ENCODE measurements at regions not wholly inside any gene's neighbourhood (a gene's known extent, or its start where the extent isn't known, plus 50 kb on each side); places are given as distances from the start of the nearest gene placed in this dataset.
A peak's percentile ranks its signal among the peaks of the same experiment; 100 is the strongest.
"Not testable (repeated sequence)": the region's sequence is repeated elsewhere in the genome, so short reads cannot be mapped to it uniquely, and the experiment has no call there.

GRCh38 chr6:137933696-137934095 is 66.6 kb downstream of the TNFAIP3 start:
- no peak for DNase-seq (ENCODE audit: missing footprints)
- intact Hi-C loops (cut with DNase I): no loop called here
- ATAC-seq: peak; percentile 98

- intact Hi-C loops (cut with DNase I): no loop called here
- ATAC-seq (no peak), DNase-seq (ENCODE audit: missing footprints) (no peak)
Observed at GRCh38 chr6:137936798-137937197, 69.7 kb downstream of the TNFAIP3 start.

GRCh38 chr6:137937834-137938233 is 70.8 kb downstream of the TNFAIP3 start:
- no peak for DNase-seq (ENCODE audit: missing footprints)
- intact Hi-C loops (cut with DNase I): no loop called here
- ATAC-seq: no peak

- intact Hi-C loops (cut with DNase I): no loop called here
- ATAC-seq (no peak), DNase-seq (ENCODE audit: missing footprints) (no peak)
Observed at GRCh38 chr6:137938770-137939379, 71.8 kb downstream of the TNFAIP3 start.

GRCh38 chr6:137941995-137942394 is 74.9 kb downstream of the TNFAIP3 start:
- intact Hi-C loops (cut with DNase I): loop anchor here (2.0 kb wide), 1 partner anchor 75 kb away; the partner anchor contains the start of gene TNFAIP3
- no peak for DNase-seq (ENCODE audit: missing footprints)
- no peak for ATAC-seq

- intact Hi-C loops (cut with DNase I): loop anchor here (2.0 kb wide), 1 partner anchor 76 kb away; the partner anchor contains the start of gene TNFAIP3
- no peak for DNase-seq (ENCODE audit: missing footprints)
Observed at GRCh38 chr6:137942736-137943135, 75.7 kb downstream of the TNFAIP3 start.

GRCh38 chr6:137944381-137944780 is 77.3 kb downstream of the TNFAIP3 start:
- peak; percentile 31 for ATAC-seq
- intact Hi-C loops (cut with DNase I): loop anchor here (2.0 kb wide), 1 partner anchor 240 kb away; no protein-coding TSS in a partner anchor
- not testable (repeated sequence) for DNase-seq (ENCODE audit: missing footprints)

More at GRCh38 chr6:137942736-137943135, 75.7 kb downstream of the TNFAIP3 start:
- no peak for ATAC-seq

GRCh38 chr6:137944793-137945498 is 77.9 kb downstream of the TNFAIP3 start:
- DNase-seq (ENCODE audit: missing footprints) (no peak), ATAC-seq (peak; percentile 77)
- intact Hi-C loops (cut with DNase I): loop anchor here (1.0 to 5.0 kb wide), 3 partner anchors 143 to 240 kb away; no protein-coding TSS in a partner anchor

GRCh38 chr6:137949686-137950390 is 82.8 kb downstream of the TNFAIP3 start:
- no peak for ATAC-seq
- intact Hi-C loops (cut with DNase I): loop anchor here (5.0 kb wide), 1 partner anchor 148 kb away; no protein-coding TSS in a partner anchor
- DNase-seq (ENCODE audit: missing footprints): no peak

- no peak for DNase-seq (ENCODE audit: missing footprints)
- intact Hi-C loops (cut with DNase I): no loop called here
- no peak for ATAC-seq
Observed at GRCh38 chr6:137950581-137950980, 83.5 kb downstream of the TNFAIP3 start.

GRCh38 chr6:137951064-137951597 is 84.1 kb downstream of the TNFAIP3 start:
- intact Hi-C loops (cut with DNase I): no loop called here
- no peak for DNase-seq (ENCODE audit: missing footprints)
- no peak for ATAC-seq

GRCh38 chr6:137952247-137952646 is 85.2 kb downstream of the TNFAIP3 start:
- intact Hi-C loops (cut with DNase I): no loop called here
- ATAC-seq: no peak
- no peak for DNase-seq (ENCODE audit: missing footprints)

GRCh38 chr6:137953761-137954160 is 86.7 kb downstream of the TNFAIP3 start:
- DNase-seq (ENCODE audit: missing footprints) (no peak), ATAC-seq (no peak)
- intact Hi-C loops (cut with DNase I): no loop called here

GRCh38 chr6:137954253-137954652 is 87.2 kb downstream of the TNFAIP3 start:
- ATAC-seq (no peak), DNase-seq (ENCODE audit: missing footprints) (no peak)
- intact Hi-C loops (cut with DNase I): no loop called here

GRCh38 chr6:137956098-137956488 is 89.0 kb downstream of the TNFAIP3 start:
- intact Hi-C loops (cut with DNase I): no loop called here
- ATAC-seq (no peak), DNase-seq (ENCODE audit: missing footprints) (no peak)

- ATAC-seq (no peak), DNase-seq (ENCODE audit: missing footprints) (no peak)
- intact Hi-C loops (cut with DNase I): no loop called here
Observed at GRCh38 chr6:137957471-137957870, 90.4 kb downstream of the TNFAIP3 start.

- DNase-seq (ENCODE audit: missing footprints) (no peak), ATAC-seq (no peak)
- intact Hi-C loops (cut with DNase I): no loop called here
Observed at GRCh38 chr6:137958811-137959565, 91.9 kb downstream of the TNFAIP3 start.

GRCh38 chr6:137962725-137963124 is 95.7 kb downstream of the TNFAIP3 start:
- intact Hi-C loops (cut with DNase I): no loop called here
- no peak for DNase-seq (ENCODE audit: missing footprints)
- no peak for ATAC-seq

- ATAC-seq (no peak), DNase-seq (ENCODE audit: missing footprints) (no peak)
- intact Hi-C loops (cut with DNase I): no loop called here
Observed at GRCh38 chr6:137964876-137965275, 97.8 kb downstream of the TNFAIP3 start.

Data from Right ventricle myocardium inferior (tissue), 1 donor.